Epithelial cell of prostate (primary cell): ENCODE measurements at regions not wholly inside any gene's neighbourhood (a gene's known extent, or its start where the extent isn't known, plus 50 kb on each side); places are given as distances from the start of the nearest gene placed in this dataset.
"Not testable (repeated sequence)": the region's sequence is repeated elsewhere in the genome, so short reads cannot be mapped to it uniquely, and the experiment has no call there.

Experiments
- DNase-seq: peaks from one replicate; pipeline ENCODE4 v3.0.0-alpha.2; 2011; ENCODE audit warnings: low read depth, low spot score
- H3K27ac ChIP-seq: fragments of 450-650 bp; 2 replicates; pipeline ENCODE4 v1.5.1; 2017; ENCODE audit warnings: mild to moderate bottlenecking

- DNase-seq = no peak
- peak overlapping the region; percentile 5 for H3K27ac ChIP-seq
Observed at GRCh38 chr9:129547869-129548570, 72.9 kb downstream of the C9orf50 start.

GRCh38 chr9:129547063-129547462, 73.8 kb downstream of the C9orf50 start:
- H3K27ac ChIP-seq = no peak overlapping the region
- DNase-seq = no peak

GRCh38 chr9:129545876-129546275, 75.0 kb downstream of the C9orf50 start:
- not testable (repeated sequence) for DNase-seq, H3K27ac ChIP-seq

GRCh38 chr9:129544761-129545160, 76.1 kb downstream of the C9orf50 start:
- no peak overlapping the region for H3K27ac ChIP-seq
- DNase-seq = no peak

GRCh38 chr9:129542741-129543140, 78.2 kb downstream of the C9orf50 start:
- H3K27ac ChIP-seq = no peak overlapping the region
- DNase-seq = peak; percentile 48

DNA sequence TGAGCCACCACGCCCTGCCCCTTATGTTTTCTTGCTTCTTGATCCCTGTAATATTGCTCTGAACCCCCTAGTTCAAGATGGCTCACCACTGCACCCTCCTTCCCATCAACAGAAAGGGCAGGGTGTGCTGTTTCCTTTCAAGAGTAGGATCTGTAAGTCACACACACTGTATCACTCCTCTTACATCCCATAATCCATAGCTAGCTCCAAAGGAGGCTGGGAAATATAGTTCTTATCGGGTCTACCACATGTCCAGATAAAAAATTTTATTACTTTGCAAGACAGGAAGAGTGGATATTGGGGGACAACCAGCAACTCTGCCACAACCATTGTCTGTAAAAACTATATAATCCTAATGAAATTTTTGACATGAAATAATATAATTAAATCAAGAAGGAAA, 79.6 kb downstream of the C9orf50 start:
- no peak for DNase-seq
- H3K27ac ChIP-seq = no peak overlapping the region

DNA sequence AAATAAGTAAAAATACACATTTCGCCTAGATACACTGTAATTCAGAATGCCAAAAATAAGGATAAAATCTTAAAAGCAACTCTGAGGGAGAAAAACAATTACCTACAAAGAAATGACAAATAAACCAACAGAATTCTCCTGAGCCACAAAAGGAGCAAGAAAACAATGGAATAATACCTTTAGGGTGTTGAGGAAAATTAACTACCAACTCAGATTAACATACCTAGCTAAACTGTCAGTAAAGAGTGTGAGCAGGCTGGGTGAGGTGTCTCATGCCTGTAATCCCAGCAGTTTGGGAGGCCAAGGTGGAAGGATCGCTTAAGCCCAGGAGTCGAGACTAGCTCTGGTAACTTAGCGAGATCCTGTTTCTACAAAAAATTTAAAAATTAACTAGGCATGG, 81.5 kb downstream of the C9orf50 start:
- H3K27ac ChIP-seq = no peak overlapping the region
- DNase-seq = no peak

- not testable (repeated sequence) for H3K27ac ChIP-seq, DNase-seq
Observed at GRCh38 chr9:129531860-129532402, 89.0 kb downstream of the C9orf50 start.

GRCh38 chr9:129527955-129528354, 92.9 kb downstream of the C9orf50 start:
- H3K27ac ChIP-seq, DNase-seq: not testable (repeated sequence)

DNA sequence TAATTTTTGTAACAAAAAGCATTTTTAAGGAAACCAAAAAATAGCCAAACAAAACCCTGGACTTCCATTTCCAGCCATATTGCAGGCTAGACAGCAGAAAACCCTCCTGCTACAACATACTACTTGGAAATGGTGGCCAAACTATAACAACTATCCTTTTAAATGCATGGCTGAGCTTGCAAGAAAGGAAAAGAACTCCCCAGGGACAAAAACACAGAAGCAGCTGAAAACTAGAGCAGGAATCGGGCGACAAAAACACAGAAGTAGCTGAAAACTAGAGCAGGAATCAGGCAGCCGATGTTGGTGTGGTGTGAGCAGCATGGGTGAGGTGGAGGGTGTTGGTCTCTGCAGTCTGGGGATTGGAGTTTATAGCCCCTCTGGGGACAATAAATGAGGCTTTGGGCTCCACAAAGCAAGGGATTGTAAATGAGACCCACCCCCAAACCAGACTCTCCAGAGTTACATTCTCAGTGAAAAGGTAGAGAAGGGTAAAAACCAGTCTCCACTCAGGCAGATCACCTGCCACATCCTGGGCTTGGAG, 95.2 kb downstream of the C9orf50 start:
- no peak for DNase-seq
- H3K27ac ChIP-seq = no peak overlapping the region

DNA sequence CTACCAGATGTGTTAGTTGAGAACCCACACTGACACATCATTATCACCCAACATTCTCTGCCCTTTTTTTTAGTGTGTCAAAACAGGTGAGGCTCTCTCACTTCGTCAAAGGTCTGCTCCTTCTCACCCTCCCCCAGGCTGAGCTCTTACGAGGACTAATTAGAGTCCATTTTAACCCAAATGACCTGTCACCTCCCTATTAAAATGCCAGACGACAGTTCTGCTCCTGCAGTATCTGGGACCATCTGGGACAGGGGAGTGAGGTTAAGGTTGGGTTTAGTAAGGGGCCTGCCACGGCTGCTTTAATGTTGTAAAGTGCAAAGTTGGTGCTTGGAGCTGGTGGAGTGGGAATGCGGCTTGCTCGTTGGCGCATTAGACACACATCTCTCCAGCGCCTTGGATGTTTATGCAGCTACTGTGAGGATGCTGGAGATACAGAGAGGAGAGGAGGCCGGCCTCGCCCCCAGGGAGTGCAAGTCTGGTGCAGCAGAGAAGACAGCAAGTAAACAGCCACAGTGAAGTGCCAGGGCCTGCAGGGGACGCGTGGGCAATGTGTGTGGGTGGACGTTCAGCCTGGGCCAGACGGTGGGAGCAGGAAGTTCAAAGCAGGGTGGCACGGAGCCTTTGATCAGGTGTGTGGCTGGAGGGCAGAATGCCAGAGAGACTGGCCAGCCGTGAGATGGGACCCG, 96.2 kb downstream of the C9orf50 start:
- H3K27ac ChIP-seq = no peak overlapping the region

GRCh38 chr9:129523943-129524581, 96.8 kb downstream of the C9orf50 start:
- no peak overlapping the region for H3K27ac ChIP-seq
- DNase-seq = no peak

More for the DNA sequence above, 96.2 kb downstream of the C9orf50 start:
- DNase-seq = no peak

- no peak for DNase-seq
- H3K27ac ChIP-seq = no peak overlapping the region
Observed at GRCh38 chr9:129522351-129522750, 98.5 kb downstream of the C9orf50 start.

DNA sequence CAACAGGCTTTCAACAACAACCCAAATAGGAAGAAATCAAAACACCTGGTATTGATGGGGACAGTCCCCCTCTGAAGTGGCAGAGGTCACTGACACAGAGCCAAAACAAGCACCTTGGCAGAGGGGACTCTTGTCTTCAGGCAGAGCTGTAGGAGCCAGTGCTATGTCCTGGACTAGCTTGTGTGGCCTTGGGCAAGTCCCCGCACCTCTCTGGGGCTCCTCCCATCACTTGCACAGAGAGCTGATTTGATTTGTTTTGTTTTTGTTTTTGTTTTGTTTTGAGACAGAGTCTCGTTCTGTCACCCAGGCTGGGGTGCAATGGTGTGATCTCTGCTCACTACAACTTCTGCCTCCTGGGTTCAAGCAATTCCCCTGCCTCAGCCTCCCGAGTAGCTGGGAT, 100.8 kb downstream of the C9orf50 start:
- no peak overlapping the region for H3K27ac ChIP-seq
- no peak for DNase-seq

- no peak for DNase-seq
Observed at GRCh38 chr9:129518074-129518473, 102.8 kb downstream of the C9orf50 start.

GRCh38 chr9:129517006-129517405, 103.9 kb downstream of the C9orf50 start:
- no peak for DNase-seq
- H3K27ac ChIP-seq = no peak overlapping the region

More at GRCh38 chr9:129518074-129518473, 102.8 kb downstream of the C9orf50 start:
- H3K27ac ChIP-seq = no peak overlapping the region

GRCh38 chr9:129514891-129515290, 106.0 kb downstream of the C9orf50 start:
- H3K27ac ChIP-seq = no peak overlapping the region
- no peak for DNase-seq

DNA sequence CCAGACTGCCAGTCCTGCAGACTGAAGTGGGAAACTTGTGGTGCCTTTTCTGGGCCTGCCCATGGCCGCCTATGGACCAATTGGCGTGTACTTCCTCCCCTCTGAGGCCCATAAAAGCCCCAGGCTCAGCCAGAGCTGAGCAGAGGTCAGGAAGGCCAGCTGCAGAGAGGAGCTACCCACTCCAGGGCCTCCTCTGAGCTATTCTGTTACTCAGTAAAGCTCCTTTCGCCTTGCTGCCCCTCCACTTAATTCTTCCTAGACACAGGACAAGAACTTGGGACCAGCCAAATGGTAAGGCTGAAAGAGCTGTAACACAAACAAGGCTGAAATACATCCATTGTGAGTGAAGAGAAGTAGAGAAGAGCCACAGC, 106.4 kb downstream of the C9orf50 start:
- no peak for DNase-seq
- no peak overlapping the region for H3K27ac ChIP-seq

- H3K27ac ChIP-seq = no peak overlapping the region
- no peak for DNase-seq
Observed at GRCh38 chr9:129513856-129514496, 106.9 kb downstream of the C9orf50 start.

- DNase-seq = no peak
Observed at GRCh38 chr9:129513282-129513681, 107.6 kb downstream of the C9orf50 start.

More at GRCh38 chr9:129513282-129513681, 107.6 kb downstream of the C9orf50 start:
- no peak overlapping the region for H3K27ac ChIP-seq
